GM10266 (cell line): ENCODE measurements at regions not wholly inside any gene's neighbourhood (a gene's known extent, or its start where the extent isn't known, plus 50 kb on each side); places are given as distances from the start of the nearest gene placed in this dataset.
"Not testable (repeated sequence)": the region's sequence is repeated elsewhere in the genome, so short reads cannot be mapped to it uniquely, and the experiment has no call there.

ENCODE experiments used
- DNase-seq: peaks from one replicate; pipeline ENCODE4 v3.0.0; 2012; ENCODE audit errors: extremely low spot score
- TF ChIP-seq, protein P1 (sequence below): IDR thresholded peaks from 2 replicates; pipeline ENCODE4 v1.5.1; 2012; ENCODE audit warnings: mild to moderate bottlenecking, low read depth; ENCODE audit not compliant: control insufficient read depth, insufficient read depth; ENCODE audit errors: missing control alignments

DNA sequence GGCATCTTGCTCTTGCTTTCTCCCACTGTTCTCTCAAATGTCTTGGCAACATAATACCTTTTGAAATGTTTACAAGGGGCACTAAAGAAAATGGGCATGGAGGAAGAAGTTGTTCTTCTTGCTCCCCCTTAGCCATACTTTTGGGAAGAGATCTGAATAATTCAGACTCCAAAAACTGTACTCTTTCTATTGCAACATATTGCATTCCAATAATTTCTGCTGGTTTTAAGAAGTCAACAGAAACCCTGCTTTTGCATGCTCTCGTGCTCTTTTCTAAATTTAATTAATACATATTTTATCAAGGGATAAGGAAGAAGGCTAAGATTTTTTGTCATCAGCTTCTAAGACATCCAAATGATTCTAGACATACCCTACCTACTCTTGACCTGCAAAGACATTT is 409.9 kb upstream of the SOX5 start:
- TF ChIP-seq, protein P1, sequence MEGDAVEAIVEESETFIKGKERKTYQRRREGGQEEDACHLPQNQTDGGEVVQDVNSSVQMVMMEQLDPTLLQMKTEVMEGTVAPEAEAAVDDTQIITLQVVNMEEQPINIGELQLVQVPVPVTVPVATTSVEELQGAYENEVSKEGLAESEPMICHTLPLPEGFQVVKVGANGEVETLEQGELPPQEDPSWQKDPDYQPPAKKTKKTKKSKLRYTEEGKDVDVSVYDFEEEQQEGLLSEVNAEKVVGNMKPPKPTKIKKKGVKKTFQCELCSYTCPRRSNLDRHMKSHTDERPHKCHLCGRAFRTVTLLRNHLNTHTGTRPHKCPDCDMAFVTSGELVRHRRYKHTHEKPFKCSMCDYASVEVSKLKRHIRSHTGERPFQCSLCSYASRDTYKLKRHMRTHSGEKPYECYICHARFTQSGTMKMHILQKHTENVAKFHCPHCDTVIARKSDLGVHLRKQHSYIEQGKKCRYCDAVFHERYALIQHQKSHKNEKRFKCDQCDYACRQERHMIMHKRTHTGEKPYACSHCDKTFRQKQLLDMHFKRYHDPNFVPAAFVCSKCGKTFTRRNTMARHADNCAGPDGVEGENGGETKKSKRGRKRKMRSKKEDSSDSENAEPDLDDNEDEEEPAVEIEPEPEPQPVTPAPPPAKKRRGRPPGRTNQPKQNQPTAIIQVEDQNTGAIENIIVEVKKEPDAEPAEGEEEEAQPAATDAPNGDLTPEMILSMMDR, result no peak

DNA sequence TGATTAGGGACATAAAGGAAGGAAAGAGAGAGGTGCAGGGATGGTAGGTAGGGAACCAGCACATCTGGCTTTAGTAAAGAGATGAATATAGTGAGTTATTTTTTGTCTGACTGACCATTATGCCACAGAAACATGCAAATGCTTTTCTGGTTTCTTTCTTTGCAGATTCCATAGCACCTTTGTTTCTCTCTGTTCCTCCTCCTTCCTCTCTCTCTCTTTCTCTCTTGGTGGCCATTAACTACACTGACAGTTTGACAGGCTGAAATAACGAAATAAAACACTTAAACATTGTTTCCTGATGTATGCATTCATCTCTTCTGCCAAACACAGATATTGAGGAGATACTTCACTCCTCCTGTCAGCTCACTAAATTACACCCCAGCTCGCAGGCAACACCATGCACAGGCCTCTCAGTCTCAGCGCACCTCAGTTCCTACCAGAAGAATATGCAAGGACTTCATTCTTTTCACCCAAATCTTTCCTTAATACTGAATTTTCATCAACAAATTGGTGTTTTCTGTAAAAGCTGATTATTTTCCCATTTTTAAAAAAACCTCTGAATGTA is 406.9 kb upstream of the SOX5 start:
- DNase-seq, result no peak
- TF ChIP-seq, protein P1, result no peak

More for the DNA sequence above, 409.9 kb upstream of the SOX5 start:
- no peak for DNase-seq

DNA sequence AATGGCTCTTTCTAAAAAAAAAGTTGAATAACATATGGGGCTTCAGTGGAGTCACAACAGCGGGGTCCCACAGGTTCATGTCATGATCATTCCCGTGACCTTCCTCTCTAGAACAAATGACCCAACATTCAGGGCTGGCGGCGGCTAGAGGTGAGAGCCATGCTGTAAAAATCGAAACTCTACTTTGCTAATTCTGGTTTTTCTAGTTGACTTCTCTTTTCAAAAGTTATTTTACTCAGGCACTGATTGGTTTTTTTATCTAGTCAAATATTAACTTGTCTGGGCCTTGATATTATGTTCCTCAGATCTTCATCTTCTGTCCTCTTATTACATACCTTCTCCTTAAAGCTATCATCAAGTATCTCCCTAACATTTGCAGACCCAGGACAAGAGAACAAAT is 402.9 kb upstream of the SOX5 start:
- TF ChIP-seq, protein P1, result no peak
- no peak for DNase-seq

DNA sequence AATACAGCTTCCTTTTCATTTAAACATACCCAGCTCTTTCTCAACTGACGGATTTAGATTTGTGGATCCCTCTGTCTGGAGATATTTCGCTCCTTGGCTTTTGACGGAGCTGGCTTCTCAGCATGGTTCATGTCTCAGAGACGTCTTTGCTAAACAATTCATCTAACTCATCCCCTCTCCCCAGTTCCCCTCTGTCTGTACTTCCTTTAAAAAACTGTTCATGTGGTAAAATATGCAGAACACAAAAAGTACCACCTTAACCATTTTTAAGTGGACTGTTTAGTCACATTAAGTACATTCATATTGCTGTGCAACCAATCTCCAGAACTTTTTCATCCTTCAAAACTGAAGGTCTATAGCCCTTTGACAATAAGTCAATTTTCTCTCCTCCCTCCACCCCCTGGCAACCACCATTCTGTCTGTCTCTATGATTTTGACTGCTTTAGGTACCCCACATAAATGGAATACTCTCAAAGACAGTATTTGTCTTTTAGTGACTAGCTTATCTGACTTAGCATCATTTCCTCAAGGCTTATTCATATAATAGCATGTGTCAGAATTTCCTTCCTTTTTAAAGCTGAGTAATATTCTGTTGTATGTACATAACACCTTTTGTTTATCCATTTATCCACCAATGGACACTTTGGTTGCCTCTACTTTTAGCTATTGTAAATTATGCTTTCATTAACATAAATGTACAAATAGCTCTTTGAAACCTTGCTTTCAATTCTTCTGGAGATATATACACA is 399.8 kb upstream of the SOX5 start:
- no peak for DNase-seq
- TF ChIP-seq, protein P1, result no peak

DNA sequence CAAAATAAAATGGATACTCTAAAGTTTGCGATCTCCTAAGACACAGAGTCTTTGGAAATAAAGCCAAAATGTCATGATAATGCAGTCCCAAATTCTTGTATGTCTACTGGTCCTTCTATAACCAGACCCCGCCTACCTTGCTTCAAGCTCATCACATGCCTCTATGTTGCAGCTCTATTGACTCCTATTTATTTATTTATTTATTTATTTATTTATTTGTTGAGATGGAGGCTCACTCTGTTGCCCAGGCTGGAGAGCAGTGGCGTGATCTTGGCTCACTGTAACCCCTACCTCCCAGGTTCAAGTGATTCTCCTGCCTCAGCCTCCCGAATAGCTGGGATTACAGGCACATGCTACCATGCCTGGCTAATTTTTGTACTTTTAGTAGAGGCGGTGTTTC is 398.7 kb upstream of the SOX5 start:
- DNase-seq, result not testable (repeated sequence)

DNA sequence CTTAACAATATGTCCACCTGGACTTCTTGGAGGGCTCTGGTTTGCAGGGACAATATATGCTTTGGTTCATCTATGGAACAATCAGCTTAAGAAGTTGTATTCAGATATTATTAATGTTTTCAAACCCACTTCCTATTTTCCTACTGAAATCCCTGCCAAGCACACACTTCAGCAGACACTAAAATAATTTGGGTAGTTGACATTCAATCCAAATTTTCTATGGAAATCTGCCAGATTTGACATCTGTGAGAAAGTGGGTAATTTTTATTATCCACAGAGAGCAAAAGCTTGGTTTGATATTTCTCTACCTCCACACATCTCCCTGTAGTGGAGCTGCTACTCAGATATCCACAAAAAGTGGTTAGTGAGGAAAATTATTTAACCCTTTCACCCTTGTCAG is 378.8 kb upstream of the SOX5 start:
- TF ChIP-seq, protein P1, result no peak
- DNase-seq, result no peak

DNA sequence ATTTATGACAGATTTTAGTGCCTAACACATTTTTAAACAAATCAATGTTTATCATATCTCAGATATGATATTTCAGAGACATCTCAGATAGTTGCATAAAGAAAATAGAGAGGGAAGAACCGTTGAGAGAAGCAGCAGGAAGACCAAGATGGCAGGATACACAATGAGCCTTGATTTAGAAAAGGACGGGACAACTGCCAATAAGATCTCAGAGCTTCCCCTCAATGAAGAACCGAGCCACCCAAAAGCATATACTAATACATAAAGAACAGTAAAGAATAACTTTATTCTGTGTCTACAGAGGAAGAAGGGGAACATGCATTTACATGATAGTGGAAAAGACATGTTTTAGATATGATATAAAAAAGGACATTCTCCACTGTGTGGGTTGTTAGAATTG is 375.9 kb upstream of the SOX5 start:
- no peak for DNase-seq
- TF ChIP-seq, protein P1, result no peak
